ENCODE measurements at regions not wholly inside any gene's neighbourhood (a gene's known extent, or its start where the extent isn't known, plus 50 kb on each side); places are given as distances from the start of the nearest gene placed in this dataset.

DNA sequence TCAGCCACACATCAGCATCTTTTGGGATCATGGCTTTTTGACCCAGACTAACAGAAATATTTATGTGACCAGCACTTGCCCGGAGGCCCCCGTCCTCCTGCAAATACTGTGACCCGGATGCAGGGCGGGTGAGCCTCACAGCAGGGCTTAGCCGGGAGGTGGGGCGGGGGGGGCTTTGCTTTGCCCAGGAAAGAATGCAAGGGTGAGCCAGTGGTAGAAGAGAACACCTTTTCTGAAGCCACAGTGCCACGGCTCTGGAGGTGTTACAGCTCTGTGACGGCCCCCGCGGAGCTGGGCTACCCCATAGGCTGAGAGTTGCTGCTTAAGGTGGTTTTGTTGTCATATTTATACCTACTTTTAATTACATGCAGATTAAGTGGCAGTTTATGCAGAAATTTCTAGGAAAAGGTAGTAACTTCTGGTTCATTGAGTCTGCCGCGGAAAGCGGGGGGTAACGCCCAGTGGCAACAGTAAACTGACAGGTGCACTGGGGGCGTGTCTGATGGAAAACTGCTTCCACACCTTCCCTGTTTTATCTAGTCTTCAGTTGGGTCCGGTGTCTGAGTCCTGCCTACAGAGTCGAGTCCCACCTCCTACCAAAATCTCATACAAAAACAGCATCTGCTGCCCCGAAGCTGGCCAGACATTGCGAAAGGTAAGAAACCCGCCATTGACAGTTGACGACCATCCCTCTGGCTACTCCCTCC is 187.9 kb downstream of the TEX29 start:
- peaks cover 2% of the 10 kb centered on the region for H3K9me3 Mint-ChIP-seq (ENCODE audit: unreplicated experiment)
- no peak for TF ChIP-seq EZH2 (IDR thresholded peaks at IDR 0.05; ENCODE audit: insufficient read depth, low read length)
- TF ChIP-seq, protein P1, sequence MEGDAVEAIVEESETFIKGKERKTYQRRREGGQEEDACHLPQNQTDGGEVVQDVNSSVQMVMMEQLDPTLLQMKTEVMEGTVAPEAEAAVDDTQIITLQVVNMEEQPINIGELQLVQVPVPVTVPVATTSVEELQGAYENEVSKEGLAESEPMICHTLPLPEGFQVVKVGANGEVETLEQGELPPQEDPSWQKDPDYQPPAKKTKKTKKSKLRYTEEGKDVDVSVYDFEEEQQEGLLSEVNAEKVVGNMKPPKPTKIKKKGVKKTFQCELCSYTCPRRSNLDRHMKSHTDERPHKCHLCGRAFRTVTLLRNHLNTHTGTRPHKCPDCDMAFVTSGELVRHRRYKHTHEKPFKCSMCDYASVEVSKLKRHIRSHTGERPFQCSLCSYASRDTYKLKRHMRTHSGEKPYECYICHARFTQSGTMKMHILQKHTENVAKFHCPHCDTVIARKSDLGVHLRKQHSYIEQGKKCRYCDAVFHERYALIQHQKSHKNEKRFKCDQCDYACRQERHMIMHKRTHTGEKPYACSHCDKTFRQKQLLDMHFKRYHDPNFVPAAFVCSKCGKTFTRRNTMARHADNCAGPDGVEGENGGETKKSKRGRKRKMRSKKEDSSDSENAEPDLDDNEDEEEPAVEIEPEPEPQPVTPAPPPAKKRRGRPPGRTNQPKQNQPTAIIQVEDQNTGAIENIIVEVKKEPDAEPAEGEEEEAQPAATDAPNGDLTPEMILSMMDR (IDR thresholded peaks at IDR 0.05; ENCODE audit: insufficient read depth, low read depth, low read length), result no peak
- no peak overlapping the region for H3K27ac Mint-ChIP-seq (ENCODE audit: unreplicated experiment)
- H3K27me3 ChIP-seq (ENCODE audit: insufficient read depth, low read length), result no peaks in the 10 kb centered on the region
- H4K20me1 ChIP-seq (ENCODE audit: insufficient read depth, low read length), result no peaks in the 10 kb centered on the region
- H3K36me3 ChIP-seq (ENCODE audit: insufficient read depth, low read length), result no peaks in the 10 kb centered on the region
- no peak overlapping the region for H3K4me3 ChIP-seq (ENCODE audit: insufficient read depth, low read depth, low read length)
- peaks cover 56% of the 10 kb centered on the region for H3K27me3 Mint-ChIP-seq (ENCODE audit: low read depth, unreplicated experiment)
- H3K27ac ChIP-seq (ENCODE audit: low read depth, low read length), result no peak overlapping the region
- H3K79me2 ChIP-seq (ENCODE audit: insufficient read depth, low read length), result no peaks in the 10 kb centered on the region
- DNase-seq (ENCODE audit: low read depth) (no peak), FAIRE-seq (no peak)
- no peaks in the 10 kb centered on the region for H3K4me1 ChIP-seq (ENCODE audit: insufficient read depth, low read length)
- no peak overlapping the region for H3K4me3 Mint-ChIP-seq (ENCODE audit: unreplicated experiment)
- no peaks in the 10 kb centered on the region for H3K36me3 Mint-ChIP-seq (ENCODE audit: low read depth, unreplicated experiment)
- no peak overlapping the region for H3K9ac ChIP-seq (ENCODE audit: low read length)
- peaks cover 7% of the 10 kb centered on the region for H3K4me1 Mint-ChIP-seq (ENCODE audit: low read depth, unreplicated experiment)
- H3K9me3 ChIP-seq (ENCODE audit: insufficient read depth, low read depth, low read length), result no peaks in the 10 kb centered on the region
- no peak overlapping the region for H2AFZ ChIP-seq (ENCODE audit: low read depth, low read length)
- no peak overlapping the region for H3K4me2 ChIP-seq (ENCODE audit: low read length)

DNA sequence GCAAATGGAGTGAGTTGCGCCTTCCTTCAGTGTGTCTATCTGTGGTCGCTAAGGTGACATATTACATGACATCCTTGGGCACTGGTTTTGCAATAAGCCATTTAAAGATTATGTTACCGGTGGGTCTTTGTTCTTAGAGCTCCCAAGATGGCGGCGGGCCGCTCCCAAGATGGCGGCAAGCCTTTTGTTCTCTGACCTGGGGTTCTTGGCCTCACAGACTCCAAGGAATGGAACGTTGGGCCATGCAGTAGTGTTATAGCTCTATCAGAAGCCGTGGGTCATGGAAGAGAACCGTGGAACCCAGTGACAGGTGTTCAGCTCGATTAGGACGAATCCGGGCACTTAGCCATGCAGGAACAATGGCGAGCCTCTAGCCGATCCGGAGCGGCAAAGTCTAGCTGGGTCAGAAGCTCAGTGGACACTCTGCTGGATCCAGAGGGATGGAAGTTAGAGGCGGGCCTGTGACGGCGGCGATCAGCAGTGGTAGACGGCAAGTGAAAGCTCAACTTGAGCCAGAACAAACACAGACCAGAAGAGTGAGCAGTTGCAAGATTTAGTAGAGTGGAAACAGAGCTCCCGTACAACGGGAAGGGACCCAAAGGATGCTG is 188.6 kb downstream of the TEX29 start:
- DNase-seq (ENCODE audit: low read depth), result no peak

More for the DNA sequence above, 188.6 kb downstream of the TEX29 start:
- peaks cover 52% of the 10 kb centered on the region for H3K27me3 Mint-ChIP-seq (ENCODE audit: low read depth, unreplicated experiment)
- no peaks in the 10 kb centered on the region for H3K36me3 ChIP-seq (ENCODE audit: insufficient read depth, low read length)
- no peaks in the 10 kb centered on the region for H3K79me2 ChIP-seq (ENCODE audit: insufficient read depth, low read length)
- H3K9ac ChIP-seq (ENCODE audit: low read length), result no peak overlapping the region
- no peak overlapping the region for H3K27ac Mint-ChIP-seq (ENCODE audit: unreplicated experiment)
- no peak overlapping the region for H2AFZ ChIP-seq (ENCODE audit: low read depth, low read length)
- H4K20me1 ChIP-seq (ENCODE audit: insufficient read depth, low read length), result no peaks in the 10 kb centered on the region
- peaks cover 6% of the 10 kb centered on the region for H3K4me1 Mint-ChIP-seq (ENCODE audit: low read depth, unreplicated experiment)
- H3K9me3 Mint-ChIP-seq (ENCODE audit: unreplicated experiment), result peaks cover 2% of the 10 kb centered on the region
- no peak overlapping the region for H3K4me3 ChIP-seq (ENCODE audit: insufficient read depth, low read depth, low read length)
- H3K4me3 Mint-ChIP-seq (ENCODE audit: unreplicated experiment), result no peak overlapping the region
- TF ChIP-seq EZH2 (IDR thresholded peaks at IDR 0.05; ENCODE audit: insufficient read depth, low read length), result no peak
- TF ChIP-seq, protein P1 (IDR thresholded peaks at IDR 0.05; ENCODE audit: insufficient read depth, low read depth, low read length), result no peak
- H3K9me3 ChIP-seq (ENCODE audit: insufficient read depth, low read depth, low read length), result no peaks in the 10 kb centered on the region
- no peaks in the 10 kb centered on the region for H3K27me3 ChIP-seq (ENCODE audit: insufficient read depth, low read length)
- H3K4me2 ChIP-seq (ENCODE audit: low read length), result no peak overlapping the region
- H3K27ac ChIP-seq (ENCODE audit: low read depth, low read length), result no peak overlapping the region
- H3K4me1 ChIP-seq (ENCODE audit: insufficient read depth, low read length), result no peaks in the 10 kb centered on the region
- H3K36me3 Mint-ChIP-seq (ENCODE audit: low read depth, unreplicated experiment), result no peaks in the 10 kb centered on the region
- no peak for FAIRE-seq
